Hypothalamus (tissue), 51 donors: ENCODE measurements at regions not wholly inside any gene's neighbourhood (a gene's known extent, or its start where the extent isn't known, plus 50 kb on each side); places are given as distances from the start of the nearest gene placed in this dataset.

ENCODE experiments used
- DNase-seq, 51 donors: peaks; one replicate each; lab custom pipeline; 2025; lab: John Stamatoyannopoulos, UW

GRCh38 chr14:62322216-62322615 lies 560.0 kb downstream of the SNAPC1 start:
- no peak for DNase-seq

- DNase-seq, result no peak
These were observed 567.2 kb downstream of the SNAPC1 start for GRCh38 chr14:62329427-62329826.

GRCh38 chr14:62347562-62348011 lies 585.4 kb downstream of the SNAPC1 start:
- DNase-seq, result no peak

GRCh38 chr14:62357362-62357761 lies 595.1 kb downstream of the SNAPC1 start:
- DNase-seq, result no peak

GRCh38 chr14:62364161-62364560 lies 601.9 kb downstream of the SNAPC1 start:
- DNase-seq, result no peak

- no peak for DNase-seq
These were observed 602.6 kb downstream of the SNAPC1 start for GRCh38 chr14:62364800-62365280.

- no peak for DNase-seq
These were observed 607.8 kb downstream of the SNAPC1 start for GRCh38 chr14:62369919-62370560.

DNA sequence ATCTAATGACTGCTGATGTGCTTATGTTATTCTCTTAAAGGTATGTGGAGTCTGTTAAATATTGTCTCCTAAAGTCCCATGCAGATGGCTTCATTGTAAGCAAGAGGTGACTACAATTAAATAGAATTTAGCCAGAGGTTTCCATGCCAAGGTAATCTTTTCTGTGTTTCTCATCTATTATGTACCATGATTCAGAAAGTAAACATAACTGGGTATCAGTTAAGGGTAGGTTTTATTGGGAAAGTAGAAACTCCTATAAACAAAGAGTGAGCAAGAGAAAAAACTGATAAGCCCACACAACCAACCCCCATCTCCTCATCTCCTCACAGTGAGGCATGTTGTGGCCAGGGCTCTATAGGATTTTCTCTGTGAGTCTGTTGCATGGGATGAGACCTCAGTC lies 611.7 kb downstream of the SNAPC1 start:
- DNase-seq, result no peak

DNA sequence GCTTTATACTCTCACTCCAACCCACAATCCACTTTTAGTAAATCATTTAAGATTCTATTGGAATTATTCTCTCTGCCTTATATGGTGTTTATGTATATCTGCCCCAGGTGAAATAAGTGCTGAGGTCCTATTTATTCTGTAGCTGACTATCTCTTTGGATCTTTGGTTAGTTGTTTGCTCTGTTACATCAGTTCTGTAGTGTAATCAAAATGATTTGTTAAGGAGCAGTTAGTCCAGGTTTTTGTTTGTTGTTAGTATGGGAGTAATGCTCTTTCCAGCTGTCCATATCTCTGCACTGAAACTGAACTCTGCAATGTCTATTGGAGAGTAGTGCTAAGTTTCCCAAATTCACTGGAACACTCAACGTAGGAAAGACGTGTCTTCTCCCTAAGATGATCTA lies 615.8 kb downstream of the SNAPC1 start:
- DNase-seq, result no peak

GRCh38 chr14:62381311-62382070 lies 619.3 kb downstream of the SNAPC1 start:
- DNase-seq, result no peak

DNA sequence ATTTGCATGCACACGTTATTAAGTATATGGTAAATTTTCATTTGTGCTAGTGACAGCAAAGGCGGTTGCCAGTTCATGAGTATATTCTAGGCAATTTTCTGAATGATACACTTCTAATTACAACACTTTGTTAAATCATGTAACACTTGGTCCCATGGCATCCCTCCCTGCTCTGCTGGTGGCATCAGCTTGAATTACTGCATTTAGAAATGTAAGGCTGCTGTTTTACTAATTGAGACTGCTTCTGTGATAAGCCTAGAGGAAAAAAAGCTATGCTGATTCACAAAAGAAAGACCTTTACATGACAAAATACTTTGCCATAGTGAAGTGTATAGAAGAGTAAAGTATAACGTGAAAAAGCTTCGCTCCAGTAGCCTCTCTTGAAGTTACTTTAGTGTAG lies 636.1 kb downstream of the KCNH5 start:
- DNase-seq, result no peak

DNA sequence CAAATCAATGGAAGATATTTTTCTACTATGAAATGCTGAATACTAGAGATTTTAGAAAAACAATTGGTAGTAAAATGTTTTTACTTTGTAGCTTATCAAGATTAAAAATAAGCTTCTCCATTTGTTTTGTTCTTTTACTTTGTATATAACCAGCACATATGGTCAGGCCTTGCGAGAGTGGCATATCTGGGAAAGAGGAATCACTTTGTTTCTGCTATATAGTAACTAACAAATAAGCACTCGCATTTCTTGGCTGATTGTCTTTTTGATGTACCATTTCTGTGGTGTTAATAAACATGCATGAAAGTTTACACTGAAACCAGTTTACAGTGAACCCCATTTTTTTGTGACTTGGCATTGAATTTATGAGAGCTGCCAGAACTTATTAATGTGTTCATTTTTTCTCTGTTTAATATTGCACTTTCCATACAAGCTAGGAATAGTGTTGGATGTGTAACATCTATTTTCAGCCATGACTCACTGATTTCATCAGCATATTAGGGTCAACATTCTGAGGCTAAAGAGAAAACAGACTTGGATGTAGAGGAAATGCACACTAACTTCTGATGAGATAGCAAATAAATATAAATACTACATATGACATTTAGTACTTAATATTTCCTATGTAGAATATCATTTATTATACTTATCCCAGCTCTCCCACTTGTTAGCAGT lies 635.5 kb downstream of the KCNH5 start:
- DNase-seq, result no peak

- no peak for DNase-seq
These were observed 624.4 kb downstream of the KCNH5 start for GRCh38 chr14:62420847-62421246.

DNA sequence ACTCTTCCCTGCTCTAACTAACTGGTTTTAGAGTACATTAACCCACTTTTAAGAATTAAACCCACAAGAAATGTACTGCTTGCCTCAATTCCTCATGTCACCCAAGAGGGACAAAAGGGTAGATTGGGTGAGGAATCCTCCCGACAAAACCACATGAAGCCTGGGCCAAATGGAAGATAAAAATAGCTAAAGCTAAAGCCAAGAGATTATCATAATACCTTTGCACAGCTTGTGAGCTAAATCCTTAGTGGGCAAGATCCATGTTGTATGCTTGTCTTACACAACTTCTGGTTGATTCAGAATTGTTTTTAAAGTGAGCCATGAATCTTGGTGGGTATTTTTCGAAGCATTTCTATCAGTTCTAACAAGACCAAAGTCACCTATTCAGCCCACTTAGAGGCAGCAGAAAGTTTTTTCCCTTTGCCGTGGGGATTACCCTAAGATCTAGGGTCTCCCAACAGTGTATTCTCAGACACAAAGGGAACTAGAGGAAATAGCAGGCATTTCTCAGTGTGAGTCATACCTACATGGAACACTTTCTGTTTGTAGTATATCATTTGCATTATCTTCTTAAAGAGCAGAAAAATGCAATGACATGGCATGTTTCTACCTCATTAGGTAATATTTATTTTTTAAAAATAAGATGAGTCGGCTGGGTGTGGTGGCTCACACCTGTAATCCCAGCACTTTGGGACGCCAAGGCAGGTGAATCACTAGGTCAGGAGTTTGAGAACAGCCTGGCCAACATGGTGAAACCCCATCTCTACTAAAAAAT lies 616.6 kb downstream of the KCNH5 start:
- DNase-seq, result no peak

DNA sequence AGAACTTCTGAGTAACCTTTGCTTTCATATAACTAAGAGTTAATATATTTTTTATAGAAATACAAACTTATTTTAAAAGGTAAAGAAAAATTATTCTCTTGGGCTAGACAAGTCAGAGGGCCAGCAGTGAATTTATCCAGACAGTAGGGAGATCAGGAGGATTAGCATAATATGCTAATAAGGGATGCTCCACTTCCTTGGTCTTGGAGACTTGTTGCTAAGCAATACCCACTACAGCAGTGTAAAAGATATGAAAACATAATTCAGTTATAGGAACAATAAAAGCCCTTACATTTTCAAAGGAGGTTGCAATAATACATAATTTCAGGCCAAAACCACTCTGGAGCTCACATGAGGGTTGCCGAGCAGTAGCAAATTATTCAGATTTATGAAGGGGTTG lies 615.6 kb downstream of the KCNH5 start:
- DNase-seq, result no peak

- no peak for DNase-seq
These were observed 613.8 kb downstream of the KCNH5 start for GRCh38 chr14:62431496-62431895.

GRCh38 chr14:62432955-62433354 lies 612.3 kb downstream of the KCNH5 start:
- DNase-seq, result no peak

DNA sequence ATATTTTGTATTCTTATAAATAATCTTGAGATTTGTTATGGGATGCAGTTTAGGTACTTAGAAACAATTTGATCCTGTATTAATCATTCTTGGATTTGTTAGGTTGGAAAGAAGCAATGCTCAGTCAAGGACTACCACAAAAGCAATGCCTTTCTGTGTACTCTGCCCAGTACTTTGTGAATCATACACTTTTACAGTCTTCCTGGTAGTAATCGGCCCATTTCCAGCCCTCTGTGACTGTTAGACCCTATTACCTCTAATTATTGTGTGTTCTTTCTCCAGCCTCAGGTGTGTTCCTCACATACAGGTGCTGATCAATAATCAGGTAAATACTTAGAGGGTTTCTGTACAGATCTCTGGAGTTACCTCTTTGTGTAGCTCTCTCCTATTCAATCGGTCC lies 609.0 kb downstream of the KCNH5 start:
- no peak for DNase-seq

GRCh38 chr14:62439210-62439609 lies 606.0 kb downstream of the KCNH5 start:
- no peak for DNase-seq

GRCh38 chr14:62443796-62444195 lies 601.5 kb downstream of the KCNH5 start:
- DNase-seq, result no peak

DNA sequence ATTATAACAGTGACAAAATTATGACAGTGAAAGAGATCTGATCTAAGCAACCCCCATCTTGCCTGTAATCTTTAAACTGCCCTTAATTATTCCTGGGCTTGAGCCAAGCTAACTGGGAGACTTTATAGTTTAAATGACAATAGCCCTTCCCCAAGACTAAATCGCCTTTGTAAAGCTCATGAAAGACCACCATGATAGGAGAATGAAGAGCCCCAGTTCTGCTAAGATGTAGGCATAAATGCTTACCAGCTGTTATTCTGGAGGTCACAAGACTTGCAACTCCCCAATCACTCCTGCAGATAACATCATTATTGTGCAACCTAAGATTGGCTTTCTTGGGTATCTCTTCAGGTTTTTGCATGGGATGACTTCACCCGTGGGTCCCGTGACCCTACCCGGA lies 599.7 kb downstream of the KCNH5 start:
- DNase-seq, result no peak
